ENCODE measurements at regions not wholly inside any gene's neighbourhood (a gene's known extent, or its start where the extent isn't known, plus 50 kb on each side); places are given as distances from the start of the nearest gene placed in this dataset.

- TF ChIP-seq, protein P1, sequence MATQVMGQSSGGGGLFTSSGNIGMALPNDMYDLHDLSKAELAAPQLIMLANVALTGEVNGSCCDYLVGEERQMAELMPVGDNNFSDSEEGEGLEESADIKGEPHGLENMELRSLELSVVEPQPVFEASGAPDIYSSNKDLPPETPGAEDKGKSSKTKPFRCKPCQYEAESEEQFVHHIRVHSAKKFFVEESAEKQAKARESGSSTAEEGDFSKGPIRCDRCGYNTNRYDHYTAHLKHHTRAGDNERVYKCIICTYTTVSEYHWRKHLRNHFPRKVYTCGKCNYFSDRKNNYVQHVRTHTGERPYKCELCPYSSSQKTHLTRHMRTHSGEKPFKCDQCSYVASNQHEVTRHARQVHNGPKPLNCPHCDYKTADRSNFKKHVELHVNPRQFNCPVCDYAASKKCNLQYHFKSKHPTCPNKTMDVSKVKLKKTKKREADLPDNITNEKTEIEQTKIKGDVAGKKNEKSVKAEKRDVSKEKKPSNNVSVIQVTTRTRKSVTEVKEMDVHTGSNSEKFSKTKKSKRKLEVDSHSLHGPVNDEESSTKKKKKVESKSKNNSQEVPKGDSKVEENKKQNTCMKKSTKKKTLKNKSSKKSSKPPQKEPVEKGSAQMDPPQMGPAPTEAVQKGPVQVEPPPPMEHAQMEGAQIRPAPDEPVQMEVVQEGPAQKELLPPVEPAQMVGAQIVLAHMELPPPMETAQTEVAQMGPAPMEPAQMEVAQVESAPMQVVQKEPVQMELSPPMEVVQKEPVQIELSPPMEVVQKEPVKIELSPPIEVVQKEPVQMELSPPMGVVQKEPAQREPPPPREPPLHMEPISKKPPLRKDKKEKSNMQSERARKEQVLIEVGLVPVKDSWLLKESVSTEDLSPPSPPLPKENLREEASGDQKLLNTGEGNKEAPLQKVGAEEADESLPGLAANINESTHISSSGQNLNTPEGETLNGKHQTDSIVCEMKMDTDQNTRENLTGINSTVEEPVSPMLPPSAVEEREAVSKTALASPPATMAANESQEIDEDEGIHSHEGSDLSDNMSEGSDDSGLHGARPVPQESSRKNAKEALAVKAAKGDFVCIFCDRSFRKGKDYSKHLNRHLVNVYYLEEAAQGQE (IDR thresholded peaks at IDR 0.05; ENCODE audit: low read depth, low read length): no peak
- TF ChIP-seq, protein P2, sequence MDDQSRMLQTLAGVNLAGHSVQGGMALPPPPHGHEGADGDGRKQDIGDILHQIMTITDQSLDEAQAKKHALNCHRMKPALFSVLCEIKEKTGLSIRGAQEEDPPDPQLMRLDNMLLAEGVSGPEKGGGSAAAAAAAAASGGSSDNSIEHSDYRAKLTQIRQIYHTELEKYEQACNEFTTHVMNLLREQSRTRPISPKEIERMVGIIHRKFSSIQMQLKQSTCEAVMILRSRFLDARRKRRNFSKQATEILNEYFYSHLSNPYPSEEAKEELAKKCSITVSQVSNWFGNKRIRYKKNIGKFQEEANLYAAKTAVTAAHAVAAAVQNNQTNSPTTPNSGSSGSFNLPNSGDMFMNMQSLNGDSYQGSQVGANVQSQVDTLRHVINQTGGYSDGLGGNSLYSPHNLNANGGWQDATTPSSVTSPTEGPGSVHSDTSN (IDR thresholded peaks at IDR 0.05): no peak
- TF ChIP-seq, protein P3, sequence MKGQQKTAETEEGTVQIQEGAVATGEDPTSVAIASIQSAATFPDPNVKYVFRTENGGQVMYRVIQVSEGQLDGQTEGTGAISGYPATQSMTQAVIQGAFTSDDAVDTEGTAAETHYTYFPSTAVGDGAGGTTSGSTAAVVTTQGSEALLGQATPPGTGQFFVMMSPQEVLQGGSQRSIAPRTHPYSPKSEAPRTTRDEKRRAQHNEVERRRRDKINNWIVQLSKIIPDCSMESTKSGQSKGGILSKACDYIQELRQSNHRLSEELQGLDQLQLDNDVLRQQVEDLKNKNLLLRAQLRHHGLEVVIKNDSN (IDR thresholded peaks at IDR 0.05; ENCODE audit: borderline replicate concordance, low read depth): no peak
- TF ChIP-seq CHD2 (IDR thresholded peaks at IDR 0.05; ENCODE audit: low read length, partially characterized antibody) (no peak), MEF2A (IDR thresholded peaks at IDR 0.05; ENCODE audit: borderline replicate concordance, low read depth) (no peak), YY1 (IDR thresholded peaks at IDR 0.05; ENCODE audit: low read depth) (no peak)
These were observed 164.3 kb upstream of the RREB1 start (continued) for GRCh38 chr6:6943421-6943820.

DNA sequence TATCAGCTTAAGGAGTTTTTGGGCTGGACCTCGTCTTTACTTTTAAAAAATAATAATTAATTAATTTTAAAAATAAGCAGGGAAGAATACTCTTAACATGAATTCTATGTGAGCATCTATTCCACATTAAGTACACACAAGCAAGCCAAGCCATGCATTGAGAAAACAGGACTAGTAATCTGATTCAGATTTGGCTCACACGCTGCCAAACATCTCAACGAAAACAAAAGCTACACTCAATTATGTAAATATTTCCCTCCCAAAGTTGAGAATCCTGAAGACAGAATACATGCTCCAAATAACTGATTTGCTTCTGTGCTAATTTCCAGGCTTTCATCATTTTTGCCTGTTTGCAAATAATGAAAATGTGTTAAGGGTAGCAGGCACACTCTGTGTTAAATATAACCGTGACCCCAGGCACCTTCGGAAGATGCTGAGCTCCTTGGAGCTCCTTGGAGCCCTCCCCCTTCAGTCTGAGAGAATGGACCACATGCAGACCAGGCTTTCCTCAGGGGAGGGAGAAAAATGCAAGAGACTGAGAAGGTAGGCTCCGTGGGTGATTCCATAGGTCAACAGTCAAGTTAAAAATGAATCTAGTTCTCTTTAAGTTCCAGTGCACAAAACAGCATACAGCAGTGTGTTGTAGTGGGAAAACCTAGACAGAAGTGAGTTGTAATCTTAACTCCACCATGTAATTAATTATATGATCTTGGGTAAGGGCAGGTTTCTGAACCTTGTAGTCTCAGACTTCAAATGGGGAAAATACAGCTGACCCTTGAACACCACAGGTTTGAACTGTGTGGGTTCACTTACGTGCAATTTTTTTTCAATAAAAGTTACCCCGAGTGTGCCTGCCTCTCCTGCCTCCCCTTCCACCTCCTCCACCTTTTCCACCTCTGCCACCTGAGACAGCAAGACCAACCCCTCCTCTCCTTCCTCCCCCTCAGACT lies 161.3 kb upstream of the RREB1 start:
- Histone ChIP-seq H3K4me1 (ENCODE audit: control insufficient read depth in 1 of 2, insufficient read depth in 2 of 2, low read depth in 1 of 2, low read length in 1 of 2) (no peaks in the 10 kb centered on the region), H2AFZ (ENCODE audit: low read depth) (no peak overlapping the region), H3K9ac (no peak overlapping the region), H3K36me3 (replicated peaks in 1 of 2; ENCODE audit: control insufficient read depth in 1 of 2, insufficient read depth in 2 of 2, low read length in 1 of 2) (no peaks in the 10 kb centered on the region), H3K9me3 (no peaks in the 10 kb centered on the region; the same call in 1 of the 2 replicates), H3F3A (replicated peaks; ENCODE audit: insufficient read depth) (no peaks in the 10 kb centered on the region), H3K4me2 (no peak overlapping the region), H3K27ac (ENCODE audit: low read depth in 2 of 2, low read length in 1 of 2) (no peak overlapping the region), H3K4me3 (ENCODE audit: low read depth in 2 of 2, low read length in 1 of 2) (no peak overlapping the region), H4K20me1 (ENCODE audit: insufficient read depth) (no peaks in the 10 kb centered on the region), H3K9me2 (no peaks in the 10 kb centered on the region), H3K27me3 (ENCODE audit: insufficient read depth) (no peaks in the 10 kb centered on the region), H3K79me2 (ENCODE audit: insufficient read depth) (no peaks in the 10 kb centered on the region)
- no peak for DNase-seq
- WGBS (ENCODE audit: low lambda C conversion rate): 30% methylated on average over 8 of the region's 8 CpGs
- CTCF ChIA-PET: no interaction called here
- TF ChIP-seq TAF1 (IDR thresholded peaks at IDR 0.05; ENCODE audit: borderline replicate concordance, low read depth, low read length) (no peak), RCOR1 (IDR thresholded peaks at IDR 0.05; ENCODE audit: low read length) (no peak), EZH2phosphoT487 (IDR thresholded peaks at IDR 0.05; ENCODE audit: borderline replicate concordance, low read depth) (no peak), JUND (IDR thresholded peaks at IDR 0.05) (no peak), TCF12 (IDR thresholded peaks at IDR 0.05) (no peak), RAD21 (IDR thresholded peaks at IDR 0.05; ENCODE audit: low read length) (no peak), SIN3A (IDR thresholded peaks at IDR 0.05; ENCODE audit: borderline replicate concordance, low read depth, low read length) (no peak), YY1 (IDR thresholded peaks at IDR 0.05; ENCODE audit: low read depth) (no peak), TEAD4 (IDR thresholded peaks at IDR 0.05; ENCODE audit: borderline replicate concordance, insufficient read depth) (no peak), MXI1 (IDR thresholded peaks at IDR 0.05; ENCODE audit: low read depth, low read length) (no peak), FOSL2 (IDR thresholded peaks at IDR 0.05; ENCODE audit: borderline replicate concordance, low read depth) (no peak)
- TF ChIP-seq, protein P4, sequence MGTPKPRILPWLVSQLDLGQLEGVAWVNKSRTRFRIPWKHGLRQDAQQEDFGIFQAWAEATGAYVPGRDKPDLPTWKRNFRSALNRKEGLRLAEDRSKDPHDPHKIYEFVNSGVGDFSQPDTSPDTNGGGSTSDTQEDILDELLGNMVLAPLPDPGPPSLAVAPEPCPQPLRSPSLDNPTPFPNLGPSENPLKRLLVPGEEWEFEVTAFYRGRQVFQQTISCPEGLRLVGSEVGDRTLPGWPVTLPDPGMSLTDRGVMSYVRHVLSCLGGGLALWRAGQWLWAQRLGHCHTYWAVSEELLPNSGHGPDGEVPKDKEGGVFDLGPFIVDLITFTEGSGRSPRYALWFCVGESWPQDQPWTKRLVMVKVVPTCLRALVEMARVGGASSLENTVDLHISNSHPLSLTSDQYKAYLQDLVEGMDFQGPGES (IDR thresholded peaks at IDR 0.05; ENCODE audit: low read depth, low read length): no peak
- TF ChIP-seq, protein P1 (IDR thresholded peaks at IDR 0.05; ENCODE audit: low read depth, low read length): no peak
- TF ChIP-seq, protein P2 (IDR thresholded peaks at IDR 0.05): no peak
- POLR2A ChIA-PET: no interaction called here

Measured in SK-N-SH (cell line).